ENCODE measurements at regions not wholly inside any gene's neighbourhood (a gene's known extent, or its start where the extent isn't known, plus 50 kb on each side); places are given as distances from the start of the nearest gene placed in this dataset.

DNA sequence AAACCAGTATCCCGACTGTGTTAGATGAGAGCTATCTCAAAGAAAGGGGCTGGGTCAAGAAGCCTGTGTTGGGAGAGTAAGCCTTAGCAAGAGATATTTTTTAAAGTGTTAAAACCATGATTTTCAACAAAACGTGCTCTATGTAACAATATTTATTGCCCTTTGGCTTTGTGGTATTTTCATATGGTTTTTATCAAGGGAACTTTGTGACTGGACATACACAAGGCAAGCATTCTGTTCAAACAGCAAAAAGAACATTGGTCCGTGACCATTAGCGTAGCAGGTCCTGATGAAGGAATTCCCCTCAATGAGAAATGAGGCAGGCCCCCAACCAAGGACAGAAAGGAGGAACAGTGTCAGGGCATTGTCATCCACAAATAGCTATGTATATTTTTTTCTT is 222.6 kb downstream of the MYLK4 start:
- TF ChIP-seq, protein P1, sequence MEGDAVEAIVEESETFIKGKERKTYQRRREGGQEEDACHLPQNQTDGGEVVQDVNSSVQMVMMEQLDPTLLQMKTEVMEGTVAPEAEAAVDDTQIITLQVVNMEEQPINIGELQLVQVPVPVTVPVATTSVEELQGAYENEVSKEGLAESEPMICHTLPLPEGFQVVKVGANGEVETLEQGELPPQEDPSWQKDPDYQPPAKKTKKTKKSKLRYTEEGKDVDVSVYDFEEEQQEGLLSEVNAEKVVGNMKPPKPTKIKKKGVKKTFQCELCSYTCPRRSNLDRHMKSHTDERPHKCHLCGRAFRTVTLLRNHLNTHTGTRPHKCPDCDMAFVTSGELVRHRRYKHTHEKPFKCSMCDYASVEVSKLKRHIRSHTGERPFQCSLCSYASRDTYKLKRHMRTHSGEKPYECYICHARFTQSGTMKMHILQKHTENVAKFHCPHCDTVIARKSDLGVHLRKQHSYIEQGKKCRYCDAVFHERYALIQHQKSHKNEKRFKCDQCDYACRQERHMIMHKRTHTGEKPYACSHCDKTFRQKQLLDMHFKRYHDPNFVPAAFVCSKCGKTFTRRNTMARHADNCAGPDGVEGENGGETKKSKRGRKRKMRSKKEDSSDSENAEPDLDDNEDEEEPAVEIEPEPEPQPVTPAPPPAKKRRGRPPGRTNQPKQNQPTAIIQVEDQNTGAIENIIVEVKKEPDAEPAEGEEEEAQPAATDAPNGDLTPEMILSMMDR (tag by site-specific recombination; IDR thresholded peaks at IDR 0.05), result no peak
- TF ChIP-seq SP2 (tag by site-specific recombination; IDR thresholded peaks at IDR 0.05) (no peak), ZNF548 (tag by site-specific recombination; IDR thresholded peaks at IDR 0.05) (no peak), OSR2 (tag by site-specific recombination; IDR thresholded peaks at IDR 0.05) (no peak)
- TF ChIP-seq, protein P2, sequence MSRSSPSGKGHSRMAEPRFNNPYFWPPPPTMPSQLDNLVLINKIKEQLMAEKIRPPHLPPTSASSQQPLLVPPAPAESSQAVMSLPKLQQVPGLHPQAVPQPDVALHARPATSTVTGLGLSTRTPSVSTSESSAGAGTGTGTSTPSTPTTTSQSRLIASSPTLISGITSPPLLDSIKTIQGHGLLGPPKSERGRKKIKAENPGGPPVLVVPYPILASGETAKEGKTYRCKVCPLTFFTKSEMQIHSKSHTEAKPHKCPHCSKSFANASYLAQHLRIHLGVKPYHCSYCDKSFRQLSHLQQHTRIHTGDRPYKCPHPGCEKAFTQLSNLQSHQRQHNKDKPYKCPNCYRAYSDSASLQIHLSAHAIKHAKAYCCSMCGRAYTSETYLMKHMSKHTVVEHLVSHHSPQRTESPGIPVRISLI (tag by site-specific recombination; IDR thresholded peaks at IDR 0.05), result no peak
- TF ChIP-seq, protein P3, sequence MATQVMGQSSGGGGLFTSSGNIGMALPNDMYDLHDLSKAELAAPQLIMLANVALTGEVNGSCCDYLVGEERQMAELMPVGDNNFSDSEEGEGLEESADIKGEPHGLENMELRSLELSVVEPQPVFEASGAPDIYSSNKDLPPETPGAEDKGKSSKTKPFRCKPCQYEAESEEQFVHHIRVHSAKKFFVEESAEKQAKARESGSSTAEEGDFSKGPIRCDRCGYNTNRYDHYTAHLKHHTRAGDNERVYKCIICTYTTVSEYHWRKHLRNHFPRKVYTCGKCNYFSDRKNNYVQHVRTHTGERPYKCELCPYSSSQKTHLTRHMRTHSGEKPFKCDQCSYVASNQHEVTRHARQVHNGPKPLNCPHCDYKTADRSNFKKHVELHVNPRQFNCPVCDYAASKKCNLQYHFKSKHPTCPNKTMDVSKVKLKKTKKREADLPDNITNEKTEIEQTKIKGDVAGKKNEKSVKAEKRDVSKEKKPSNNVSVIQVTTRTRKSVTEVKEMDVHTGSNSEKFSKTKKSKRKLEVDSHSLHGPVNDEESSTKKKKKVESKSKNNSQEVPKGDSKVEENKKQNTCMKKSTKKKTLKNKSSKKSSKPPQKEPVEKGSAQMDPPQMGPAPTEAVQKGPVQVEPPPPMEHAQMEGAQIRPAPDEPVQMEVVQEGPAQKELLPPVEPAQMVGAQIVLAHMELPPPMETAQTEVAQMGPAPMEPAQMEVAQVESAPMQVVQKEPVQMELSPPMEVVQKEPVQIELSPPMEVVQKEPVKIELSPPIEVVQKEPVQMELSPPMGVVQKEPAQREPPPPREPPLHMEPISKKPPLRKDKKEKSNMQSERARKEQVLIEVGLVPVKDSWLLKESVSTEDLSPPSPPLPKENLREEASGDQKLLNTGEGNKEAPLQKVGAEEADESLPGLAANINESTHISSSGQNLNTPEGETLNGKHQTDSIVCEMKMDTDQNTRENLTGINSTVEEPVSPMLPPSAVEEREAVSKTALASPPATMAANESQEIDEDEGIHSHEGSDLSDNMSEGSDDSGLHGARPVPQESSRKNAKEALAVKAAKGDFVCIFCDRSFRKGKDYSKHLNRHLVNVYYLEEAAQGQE (tag by site-specific recombination; IDR thresholded peaks at IDR 0.05), result no peak
